Thyroid gland (tissue), 4 donors: ENCODE measurements at regions not wholly inside any gene's neighbourhood (a gene's known extent, or its start where the extent isn't known, plus 50 kb on each side); places are given as distances from the start of the nearest gene placed in this dataset.

Experiments used
- CTCF ChIP-seq, 6 experiments: fragments of 200-600 bp in 3 of 6; fragments of 450-650 bp in 3 of 6; sonication (generic) in 3 of 6; IDR thresholded peaks; one replicate each; pipeline ENCODE4 v1.5.1; 2016 to 2019; ENCODE audit warnings: antibody characterized with exemption in 6 of 6, mild to moderate bottlenecking in 2 of 6, inconsistent platforms in 1 of 6, moderate library complexity in 1 of 6
- POLR2A ChIP-seq, 2 donors: fragments of 450-650 bp; IDR thresholded peaks; one replicate each; pipeline ENCODE4 v1.6.1; 2017; ENCODE audit warnings: antibody characterized with exemption in 2 of 2, mild to moderate bottlenecking in 2 of 2, moderate library complexity in 1 of 2

GRCh38 chr18:2089396-2089795 lies 481.9 kb downstream of the METTL4 start:
- TF ChIP-seq CTCF (IDR thresholded peaks at IDR 0.05) = no peak
- TF ChIP-seq POLR2A (IDR thresholded peaks at IDR 0.05) = no peak
